HEK293 (cell line): ENCODE measurements at regions not wholly inside any gene's neighbourhood (a gene's known extent, or its start where the extent isn't known, plus 50 kb on each side); places are given as distances from the start of the nearest gene placed in this dataset.
A peak's percentile ranks its signal among the peaks of the same experiment; 100 is the strongest.

Experiments
- CTCF ChIA-PET: fragments of 350-600 bp; formaldehyde crosslinking; extraction: SDS; loops from one replicate; lab custom pipeline; 2021; ENCODE audit warnings: antibody characterized with exemption; lab: Yijun Ruan, JAX
- POLR2A ChIA-PET: fragments of 300-600 bp; formaldehyde crosslinking; extraction: SDS; loops from one replicate; lab custom pipeline; 2020; ENCODE audit warnings: antibody characterized with exemption, inconsistent platforms; lab: Yijun Ruan, JAX
- H3K27ac ChIP-seq: fragments of 200-500 bp; sonication (Bioruptor generic); 2 replicates; pipeline ENCODE4 v1.5.1; 2014; ENCODE audit warnings: low read depth, low read length, control low read depth, inconsistent platforms; ENCODE audit errors: extremely low read depth
- H3K36me3 ChIP-seq, 2 experiments: fragments of 200-500 bp in 1 of 2; sonication (Bioruptor generic) in 1 of 2; 1 replicate in 1 of 2; 2 replicates in 1 of 2; pipeline ENCODE4 v1.5.1; 2014 to 2017; ENCODE audit warnings: inconsistent platforms in 2 of 2, low read length in 2 of 2; ENCODE audit not compliant: control insufficient read depth in 2 of 2, insufficient read depth in 1 of 2
- H3K4me1 ChIP-seq: fragments of 200-500 bp; sonication (Bioruptor generic); 2 replicates; pipeline ENCODE4 v1.5.1; 2014; ENCODE audit warnings: mild to moderate bottlenecking, low read length, inconsistent platforms; ENCODE audit not compliant: control insufficient read depth, insufficient read depth
- H3K4me3 ChIP-seq: 2 replicates; pipeline ENCODE4 v1.5.1; 2011; ENCODE audit warnings: low read depth, mild to moderate bottlenecking, control low read depth, low read length, moderate library complexity
- H3K9me3 ChIP-seq: fragments of 200-500 bp; sonication (Bioruptor generic); 2 replicates; pipeline ENCODE4 v1.5.1; 2014; ENCODE audit warnings: low read depth, low read length, inconsistent platforms; ENCODE audit not compliant: control insufficient read depth, insufficient read depth
- CTCF ChIP-seq: fragments of 450-650 bp; formaldehyde crosslinking; IDR thresholded peaks from 2 replicates; pipeline ENCODE4 v1.5.1; 2016; ENCODE audit warnings: missing biosample characterization, missing genetic modification characterization
- FEZF1 ChIP-seq: fragments of 450-650 bp; formaldehyde crosslinking; IDR thresholded peaks from 2 replicates; pipeline ENCODE4 v1.5.1; 2016; ENCODE audit warnings: missing biosample characterization, missing genetic modification characterization
- GLI4 ChIP-seq: fragments of 450-650 bp; formaldehyde crosslinking; IDR thresholded peaks from 2 replicates; pipeline ENCODE4 v1.5.1; 2016; ENCODE audit warnings: missing biosample characterization, missing genetic modification characterization
- INSM2 ChIP-seq: fragments of 450-650 bp; formaldehyde crosslinking; IDR thresholded peaks from 2 replicates; pipeline ENCODE4 v1.5.1; 2016; ENCODE audit warnings: missing biosample characterization, missing genetic modification characterization
- KLF10 ChIP-seq: fragments of 450-650 bp; IDR thresholded peaks from 2 replicates; pipeline ENCODE4 v1.5.1; 2018; ENCODE audit warnings: missing biosample characterization, mild to moderate bottlenecking, missing genetic modification characterization
- PBX3 ChIP-seq: sonication (generic); formaldehyde crosslinking; IDR thresholded peaks from 2 replicates; pipeline ENCODE4 v1.8.1; 2022; ENCODE audit warnings: mild to moderate bottlenecking, moderate library complexity, missing genetic modification reagents
- SCRT1 ChIP-seq: fragments of 450-650 bp; formaldehyde crosslinking; IDR thresholded peaks from 2 replicates; pipeline ENCODE4 v1.5.1; 2016; ENCODE audit warnings: missing biosample characterization, missing genetic modification characterization, borderline replicate concordance
- SCRT2 ChIP-seq: fragments of 450-650 bp; formaldehyde crosslinking; IDR thresholded peaks from 2 replicates; pipeline ENCODE4 v1.5.1; 2016; ENCODE audit warnings: missing biosample characterization, missing genetic modification characterization
- ZNF112 ChIP-seq: fragments of 450-650 bp; formaldehyde crosslinking; IDR thresholded peaks from 2 replicates; pipeline ENCODE4 v1.5.0; 2017; ENCODE audit warnings: missing biosample characterization, missing genetic modification characterization
- ZNF133 ChIP-seq: fragments of 450-650 bp; formaldehyde crosslinking; IDR thresholded peaks from 2 replicates; pipeline ENCODE4 v1.5.1; 2016; ENCODE audit warnings: missing biosample characterization, missing genetic modification characterization
- ZNF157 ChIP-seq: fragments of 450-650 bp; formaldehyde crosslinking; IDR thresholded peaks from 2 replicates; pipeline ENCODE4 v1.5.1; 2016; ENCODE audit warnings: missing biosample characterization, missing genetic modification characterization
- ZNF169 ChIP-seq: fragments of 450-650 bp; formaldehyde crosslinking; IDR thresholded peaks from 2 replicates; pipeline ENCODE4 v1.5.1; 2016; ENCODE audit warnings: missing biosample characterization, missing genetic modification characterization
- ZNF311 ChIP-seq: fragments of 450-650 bp; formaldehyde crosslinking; IDR thresholded peaks from 2 replicates; pipeline ENCODE4 v1.5.1; 2017; ENCODE audit warnings: missing biosample characterization, missing genetic modification characterization, borderline replicate concordance
- ZNF423 ChIP-seq: fragments of 450-650 bp; formaldehyde crosslinking; IDR thresholded peaks from 2 replicates; pipeline ENCODE4 v1.5.1; 2016; ENCODE audit warnings: missing biosample characterization, missing genetic modification characterization
- ZNF501 ChIP-seq: fragments of 450-650 bp; formaldehyde crosslinking; IDR thresholded peaks from 2 replicates; pipeline ENCODE4 v1.5.1; 2016; ENCODE audit warnings: missing biosample characterization, missing genetic modification characterization
- ZNF544 ChIP-seq: fragments of 450-650 bp; formaldehyde crosslinking; IDR thresholded peaks from 2 replicates; pipeline ENCODE4 v1.5.0; 2017; ENCODE audit warnings: missing biosample characterization, missing genetic modification characterization
- ZNF548 ChIP-seq: fragments of 450-650 bp; formaldehyde crosslinking; IDR thresholded peaks from 2 replicates; pipeline ENCODE4 v1.5.1; 2016; ENCODE audit warnings: missing biosample characterization, missing genetic modification characterization
- ZSCAN18 ChIP-seq: fragments of 450-650 bp; formaldehyde crosslinking; IDR thresholded peaks from 2 replicates; pipeline ENCODE4 v1.5.1; 2016; ENCODE audit warnings: missing biosample characterization, missing genetic modification characterization
- ZSCAN23 ChIP-seq: fragments of 450-650 bp; formaldehyde crosslinking; IDR thresholded peaks from 2 replicates; pipeline ENCODE4 v1.5.1; 2016; ENCODE audit warnings: missing biosample characterization, missing genetic modification characterization
- ZSCAN30 ChIP-seq: fragments of 450-650 bp; IDR thresholded peaks from 2 replicates; pipeline ENCODE4 v1.5.1; 2018; ENCODE audit warnings: missing biosample characterization, mild to moderate bottlenecking, missing genetic modification characterization, moderate library complexity
- TF ChIP-seq, protein P1 (sequence below): fragments of 450-650 bp; formaldehyde crosslinking; IDR thresholded peaks from 2 replicates; pipeline ENCODE4 v1.5.0; 2017; ENCODE audit warnings: missing biosample characterization, missing genetic modification characterization, borderline replicate concordance
- TF ChIP-seq, protein P2 (sequence below): fragments of 450-650 bp; IDR thresholded peaks from 2 replicates; pipeline ENCODE4 v1.5.1; 2018; ENCODE audit warnings: missing biosample characterization, missing genetic modification characterization

DNA sequence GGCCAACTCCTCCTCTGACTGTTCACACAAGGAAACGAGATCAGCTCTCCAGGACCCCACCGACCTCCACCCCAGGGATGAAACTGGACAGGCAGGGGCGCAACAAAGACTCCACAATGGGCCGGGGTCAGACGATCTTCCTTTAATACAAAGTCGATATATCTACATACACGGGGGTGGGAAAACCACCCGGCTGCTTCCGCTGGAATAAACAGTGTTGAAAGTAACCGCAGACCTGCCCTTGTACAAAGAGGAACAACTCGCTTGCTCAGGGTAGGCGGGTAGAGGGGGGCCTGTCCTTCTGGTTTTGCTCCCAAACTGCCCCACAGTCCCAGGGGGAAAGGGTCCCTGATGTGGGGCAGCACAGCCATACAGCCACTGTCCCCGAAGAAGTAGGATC is 135.2 kb downstream of the PTPRS start:
- no peaks in the 10 kb centered on the region for H3K4me1 ChIP-seq
- H3K27ac ChIP-seq, result no peak overlapping the region
- ChIA-PET CTCF (interaction anchor here (0.6 kb wide), 1 partner anchor 254 kb away, joined by 3 read pairs; no protein-coding TSS in a partner anchor), POLR2A (no interaction called here)
- no peak overlapping the region for H3K4me3 ChIP-seq
- no peak for TF ChIP-seq ZNF423
- TF ChIP-seq, protein P1, sequence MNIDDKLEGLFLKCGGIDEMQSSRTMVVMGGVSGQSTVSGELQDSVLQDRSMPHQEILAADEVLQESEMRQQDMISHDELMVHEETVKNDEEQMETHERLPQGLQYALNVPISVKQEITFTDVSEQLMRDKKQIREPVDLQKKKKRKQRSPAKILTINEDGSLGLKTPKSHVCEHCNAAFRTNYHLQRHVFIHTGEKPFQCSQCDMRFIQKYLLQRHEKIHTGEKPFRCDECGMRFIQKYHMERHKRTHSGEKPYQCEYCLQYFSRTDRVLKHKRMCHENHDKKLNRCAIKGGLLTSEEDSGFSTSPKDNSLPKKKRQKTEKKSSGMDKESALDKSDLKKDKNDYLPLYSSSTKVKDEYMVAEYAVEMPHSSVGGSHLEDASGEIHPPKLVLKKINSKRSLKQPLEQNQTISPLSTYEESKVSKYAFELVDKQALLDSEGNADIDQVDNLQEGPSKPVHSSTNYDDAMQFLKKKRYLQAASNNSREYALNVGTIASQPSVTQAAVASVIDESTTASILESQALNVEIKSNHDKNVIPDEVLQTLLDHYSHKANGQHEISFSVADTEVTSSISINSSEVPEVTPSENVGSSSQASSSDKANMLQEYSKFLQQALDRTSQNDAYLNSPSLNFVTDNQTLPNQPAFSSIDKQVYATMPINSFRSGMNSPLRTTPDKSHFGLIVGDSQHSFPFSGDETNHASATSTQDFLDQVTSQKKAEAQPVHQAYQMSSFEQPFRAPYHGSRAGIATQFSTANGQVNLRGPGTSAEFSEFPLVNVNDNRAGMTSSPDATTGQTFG (tag by site-specific recombination), result no peak
- TF ChIP-seq ZNF133 (tag by site-specific recombination), result no peak
- TF ChIP-seq, protein P2, sequence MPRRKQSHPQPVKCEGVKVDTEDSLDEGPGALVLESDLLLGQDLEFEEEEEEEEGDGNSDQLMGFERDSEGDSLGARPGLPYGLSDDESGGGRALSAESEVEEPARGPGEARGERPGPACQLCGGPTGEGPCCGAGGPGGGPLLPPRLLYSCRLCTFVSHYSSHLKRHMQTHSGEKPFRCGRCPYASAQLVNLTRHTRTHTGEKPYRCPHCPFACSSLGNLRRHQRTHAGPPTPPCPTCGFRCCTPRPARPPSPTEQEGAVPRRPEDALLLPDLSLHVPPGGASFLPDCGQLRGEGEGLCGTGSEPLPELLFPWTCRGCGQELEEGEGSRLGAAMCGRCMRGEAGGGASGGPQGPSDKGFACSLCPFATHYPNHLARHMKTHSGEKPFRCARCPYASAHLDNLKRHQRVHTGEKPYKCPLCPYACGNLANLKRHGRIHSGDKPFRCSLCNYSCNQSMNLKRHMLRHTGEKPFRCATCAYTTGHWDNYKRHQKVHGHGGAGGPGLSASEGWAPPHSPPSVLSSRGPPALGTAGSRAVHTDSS (tag by site-specific recombination), result no peak
- TF ChIP-seq ZNF544, result no peak
- TF ChIP-seq ZSCAN18, result no peak
- TF ChIP-seq ZNF169 (tag by site-specific recombination), result no peak
- no peak for TF ChIP-seq ZSCAN30 (tag by site-specific recombination)
- TF ChIP-seq ZSCAN23 (tag by site-specific recombination), result no peak
- no peaks in the 10 kb centered on the region for H3K9me3 ChIP-seq
- H3K36me3 ChIP-seq, result peaks cover 0 to 28% of the 10 kb centered on the region in 2 experiments; a peak in 2 of 3 replicates

- Histone ChIP-seq H3K36me3 (peaks cover 0 to 16% of the 10 kb centered on the region in 2 experiments; a peak in 2 of 3 replicates), H3K27ac (no peak overlapping the region), H3K9me3 (no peaks in the 10 kb centered on the region), H3K4me3 (no peak overlapping the region), H3K4me1 (no peaks in the 10 kb centered on the region)
- ChIA-PET CTCF (interaction anchor here (0.6 kb wide), 1 partner anchor 624 kb away, joined by 3 read pairs; no protein-coding TSS in a partner anchor), POLR2A (no interaction called here)
- no peak for TF ChIP-seq ZNF548 (tag by site-specific recombination)
- no peak for TF ChIP-seq ZSCAN30 (tag by site-specific recombination)
- peak; percentile 70 for TF ChIP-seq SCRT1
- no peak for TF ChIP-seq ZNF501 (tag by site-specific recombination)
- TF ChIP-seq GLI4, result no peak
- TF ChIP-seq FEZF1 (tag by site-specific recombination), result no peak
- no peak for TF ChIP-seq PBX3 (CRISPR knock-in tag)
- TF ChIP-seq SCRT2 (tag by site-specific recombination), result peak; percentile 84
- TF ChIP-seq ZNF311 (tag by site-specific recombination), result no peak
- no peak for TF ChIP-seq ZNF157 (tag by site-specific recombination)
- TF ChIP-seq CTCF (tag by site-specific recombination), result no peak
- no peak for TF ChIP-seq KLF10 (tag by site-specific recombination)
- no peak for TF ChIP-seq ZNF112 (tag by site-specific recombination)
- no peak for TF ChIP-seq INSM2 (tag by site-specific recombination)
Observed at GRCh38 chr19:5204212-5204611, 136.4 kb downstream of the PTPRS start.
